ENCODE measurements at regions not wholly inside any gene's neighbourhood (a gene's known extent, or its start where the extent isn't known, plus 50 kb on each side); places are given as distances from the start of the nearest gene placed in this dataset.

GRCh38 chr1:83033682-83034081 is 965.2 kb downstream of the TTLL7 start:
- TF ChIP-seq CTCF (IDR thresholded peaks at IDR 0.05) (no peak), EP300 (IDR thresholded peaks at IDR 0.05) (no peak), POLR2AphosphoS5 (IDR thresholded peaks at IDR 0.05) (no peak)

All from stomach (tissue), 4 donors.